Heart left ventricle (tissue), 16 donors: ENCODE measurements at regions not wholly inside any gene's neighbourhood (a gene's known extent, or its start where the extent isn't known, plus 50 kb on each side); places are given as distances from the start of the nearest gene placed in this dataset.

Experiments used
- ATAC-seq, 4 donors: fragments of 200-7000 bp; cut with Tn5 transposase; one replicate each; pipeline ENCODE4 v1.9.1; 2020 to 2022; ENCODE audit warnings: moderate library complexity in 4 of 4, mild to moderate bottlenecking in 3 of 4, moderate number of reproducible peaks in 1 of 4
- DNase-seq, 5 donors: peaks; one replicate each; pipeline ENCODE4 v3.0.0-alpha.2; 2020
- H3K27ac ChIP-seq, 12 donors: fragments of 200-600 bp; sonication (generic) in 4 of 12; one replicate each; pipeline versions ENCODE4 v1.5.0 to v1.8.0; 2016 to 2022; ENCODE audit warnings: mild to moderate bottlenecking in 2 of 12
- H3K27me3 ChIP-seq, 9 donors: fragments of 200-600 bp; sonication (generic) in 2 of 9; one replicate each; pipeline versions ENCODE4 v1.5.1 to v1.8.0; 2016 to 2022; ENCODE audit warnings: mild to moderate bottlenecking in 3 of 9
- H3K36me3 ChIP-seq, 9 donors: fragments of 200-600 bp; sonication (generic) in 2 of 9; one replicate each; pipeline versions ENCODE4 v1.5.0 to v1.8.0; 2018 to 2022; ENCODE audit warnings: mild to moderate bottlenecking in 2 of 9
- H3K4me1 ChIP-seq, 12 donors: fragments of 200-600 bp; sonication (generic) in 4 of 12; one replicate each; pipeline versions ENCODE4 v1.5.0 to v1.8.0; 2016 to 2022; ENCODE audit warnings: mild to moderate bottlenecking in 3 of 12
- H3K4me3 ChIP-seq, 12 donors: fragments of 200-600 bp; sonication (generic) in 4 of 12; one replicate each; pipeline versions ENCODE4 v1.5.0 to v1.8.0; 2017 to 2022; ENCODE audit warnings: mild to moderate bottlenecking in 9 of 12, moderate library complexity in 4 of 12
- H3K9me3 ChIP-seq, 12 donors: fragments of 200-600 bp; sonication (generic) in 4 of 12; one replicate each; pipeline versions ENCODE4 v1.5.0 to v1.8.0; 2016 to 2022; ENCODE audit warnings: mild to moderate bottlenecking in 1 of 12
- POLR2A ChIP-seq, 2 donors: fragments of 450-650 bp; IDR thresholded peaks; one replicate each; pipeline ENCODE4 v1.6.1; 2017; ENCODE audit warnings: antibody characterized with exemption in 2 of 2, mild to moderate bottlenecking in 2 of 2, moderate library complexity in 2 of 2
- WGBS, 4 donors: extraction: QIAGEN DNeasy Blood & Tissue Kit in 2 of 4; methylation state at CpG; one replicate each; pipeline versions ENCODE4 v1.1.5 to v1.1.7; 2013 to 2018; 5-methylcytosine and 5-hydroxymethylcytosine counted together
- intact Hi-C, 10 donors: fragments of 100-400 bp; cut with DNase I; formaldehyde crosslinking; loops; one replicate each; pipeline versions ENCODE4 v1.11.1 to v1.14.2; 2022
- TF ChIP-seq, protein P1 (sequence below), 12 donors: fragments of 200-600 bp; sonication (generic) in 4 of 12; IDR thresholded peaks; one replicate each; pipeline versions ENCODE4 v1.5.0 to v1.8.0; 2018 to 2022; ENCODE audit warnings: antibody characterized with exemption in 12 of 12, mild to moderate bottlenecking in 5 of 12
- donor health status: ischemic (EF 13 %, LVEDD 7.1; RV severe dilation, severe dysfunction).
- donor health status: healthy with polysubstance abuse.
- donor health status: DM: no; HTN: yes; CAD: no.
- donor health status: DM: no; HTN: no; CAD: no.
- donor health status: ischemic (EF 25% LVEDD 6.9; RV normal size, moderate dysfunction).
- donor health status: ischemic (EF 25% LVEDD 5.7; RV mildly dilated, moderate dysfunction).
- donor health status: healthy.
- donor health status: DM: yes; HTN: yes; CAD: no.
- donor health status: ischemic (EF 35%, LVEDD 5.7; RV mildly dilated, moderate dysfunction).
- donor health status: nonischemic (EF 11% LVEDD 7.7; RV severe dilation, severe dysfunction).
- donor health status: DM: yes; HTN: yes; CAD: no.
- donor health status: PGD.
- donor health status: ischemic (EF 29% LVEDD 5.4; RV normal size, mild dysfunction).
- donor health status: nonischemic (EF 23%, LVEDD 6.1; RV moderate dilation, normal function).

DNA sequence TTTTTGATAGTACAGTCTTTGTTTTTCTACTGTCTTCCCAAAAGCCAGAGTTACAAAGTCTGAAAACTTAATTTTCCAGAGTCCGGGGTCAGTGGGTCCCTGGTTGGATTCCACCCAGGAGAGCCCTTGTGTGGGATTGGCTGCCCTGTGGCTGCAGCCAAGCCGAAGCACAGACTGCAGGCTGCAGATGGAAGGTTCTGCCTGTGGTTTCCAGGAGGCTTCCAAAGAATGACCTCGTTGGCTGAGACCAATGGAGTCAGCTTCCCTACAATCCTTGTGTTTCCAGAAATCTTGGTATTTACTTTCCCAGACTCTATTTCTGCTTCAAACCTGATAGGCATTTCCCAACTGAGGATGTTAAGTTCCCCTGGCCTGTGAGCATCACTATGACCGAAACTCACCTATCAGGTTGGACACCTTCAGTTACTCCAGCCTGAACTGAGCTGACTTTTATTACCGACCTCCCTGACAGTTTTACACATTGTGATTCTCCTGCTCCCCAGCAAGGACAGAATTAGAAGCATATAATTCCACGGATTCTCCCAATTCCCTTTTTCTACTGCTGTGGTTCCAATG, 117.5 kb upstream of the CCDC68 start:
- DNase-seq (no peak), ATAC-seq (no peak)
- TF ChIP-seq, protein P1, sequence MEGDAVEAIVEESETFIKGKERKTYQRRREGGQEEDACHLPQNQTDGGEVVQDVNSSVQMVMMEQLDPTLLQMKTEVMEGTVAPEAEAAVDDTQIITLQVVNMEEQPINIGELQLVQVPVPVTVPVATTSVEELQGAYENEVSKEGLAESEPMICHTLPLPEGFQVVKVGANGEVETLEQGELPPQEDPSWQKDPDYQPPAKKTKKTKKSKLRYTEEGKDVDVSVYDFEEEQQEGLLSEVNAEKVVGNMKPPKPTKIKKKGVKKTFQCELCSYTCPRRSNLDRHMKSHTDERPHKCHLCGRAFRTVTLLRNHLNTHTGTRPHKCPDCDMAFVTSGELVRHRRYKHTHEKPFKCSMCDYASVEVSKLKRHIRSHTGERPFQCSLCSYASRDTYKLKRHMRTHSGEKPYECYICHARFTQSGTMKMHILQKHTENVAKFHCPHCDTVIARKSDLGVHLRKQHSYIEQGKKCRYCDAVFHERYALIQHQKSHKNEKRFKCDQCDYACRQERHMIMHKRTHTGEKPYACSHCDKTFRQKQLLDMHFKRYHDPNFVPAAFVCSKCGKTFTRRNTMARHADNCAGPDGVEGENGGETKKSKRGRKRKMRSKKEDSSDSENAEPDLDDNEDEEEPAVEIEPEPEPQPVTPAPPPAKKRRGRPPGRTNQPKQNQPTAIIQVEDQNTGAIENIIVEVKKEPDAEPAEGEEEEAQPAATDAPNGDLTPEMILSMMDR (IDR thresholded peaks at IDR 0.05), result no peak
- TF ChIP-seq POLR2A (IDR thresholded peaks at IDR 0.05), result no peak
- H3K4me3 ChIP-seq, result no peak overlapping the region
- intact Hi-C loops, result no loop called here
- H3K27me3 ChIP-seq, result no peaks in the 10 kb centered on the region
- no peak overlapping the region for H3K27ac ChIP-seq
- WGBS, 4 donors, result 82 to 87% (median 85%) methylated on average over 6 of the region's 6 CpGs
- H3K36me3 ChIP-seq, result no peaks in the 10 kb centered on the region
- peaks cover 0 to 13% (median 1%) of the 10 kb centered on the region in 12 donors for H3K4me1 ChIP-seq
- peaks cover 0 to 6% (median 0%) of the 10 kb centered on the region in 12 donors for H3K9me3 ChIP-seq

GRCh38 chr18:55073834-55074233, 114.6 kb upstream of the CCDC68 start:
- no peak for TF ChIP-seq POLR2A (IDR thresholded peaks at IDR 0.05)
- TF ChIP-seq, protein P1 (IDR thresholded peaks at IDR 0.05), result no peak
- DNase-seq (no peak), ATAC-seq (no peak)
- intact Hi-C loops, result no loop called here
- peaks cover 0 to 9% (median 0%) of the 10 kb centered on the region in 12 donors for H3K4me1 ChIP-seq
- H3K27me3 ChIP-seq, result no peaks in the 10 kb centered on the region
- no peaks in the 10 kb centered on the region for H3K36me3 ChIP-seq
- no peak overlapping the region for H3K27ac ChIP-seq
- no peak overlapping the region for H3K4me3 ChIP-seq
- peaks cover 0 to 6% (median 0%) of the 10 kb centered on the region in 12 donors for H3K9me3 ChIP-seq

DNA sequence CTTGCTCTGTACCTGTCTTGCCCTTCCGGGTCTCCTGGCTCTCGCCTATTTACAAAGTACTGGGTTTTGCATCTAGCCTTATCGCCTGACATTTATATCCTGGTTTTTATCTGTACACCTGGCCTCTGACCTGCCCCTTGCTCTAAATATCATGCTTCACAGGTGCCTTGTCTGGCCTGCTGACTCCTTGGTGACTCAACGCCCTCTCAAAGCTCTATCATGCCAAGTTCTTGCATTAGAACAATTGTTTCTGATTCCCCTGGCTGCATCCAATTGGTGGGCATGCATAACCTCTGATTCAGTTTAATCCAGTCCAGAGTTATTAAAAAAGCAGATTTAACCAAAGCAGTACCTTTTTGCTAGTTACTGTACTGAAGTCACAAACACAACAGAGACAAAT, 113.9 kb upstream of the CCDC68 start:
- peaks cover 0 to 6% (median 0%) of the 10 kb centered on the region in 12 donors for H3K9me3 ChIP-seq
- no peaks in the 10 kb centered on the region for H3K36me3 ChIP-seq
- H3K27me3 ChIP-seq, result no peaks in the 10 kb centered on the region
- intact Hi-C loops, result no loop called here
- no peak for DNase-seq
- no peak overlapping the region for H3K4me3 ChIP-seq
- H3K4me1 ChIP-seq, result peaks cover 0 to 4% (median 0%) of the 10 kb centered on the region in 12 donors
- ATAC-seq, result no peak
- no peak for TF ChIP-seq POLR2A (IDR thresholded peaks at IDR 0.05)
- TF ChIP-seq, protein P1 (IDR thresholded peaks at IDR 0.05), result no peak
- 90 to 93% (median 92%) methylated on average over 4 of the region's 4 CpGs for WGBS, 4 donors
- H3K27ac ChIP-seq, result no peak overlapping the region

DNA sequence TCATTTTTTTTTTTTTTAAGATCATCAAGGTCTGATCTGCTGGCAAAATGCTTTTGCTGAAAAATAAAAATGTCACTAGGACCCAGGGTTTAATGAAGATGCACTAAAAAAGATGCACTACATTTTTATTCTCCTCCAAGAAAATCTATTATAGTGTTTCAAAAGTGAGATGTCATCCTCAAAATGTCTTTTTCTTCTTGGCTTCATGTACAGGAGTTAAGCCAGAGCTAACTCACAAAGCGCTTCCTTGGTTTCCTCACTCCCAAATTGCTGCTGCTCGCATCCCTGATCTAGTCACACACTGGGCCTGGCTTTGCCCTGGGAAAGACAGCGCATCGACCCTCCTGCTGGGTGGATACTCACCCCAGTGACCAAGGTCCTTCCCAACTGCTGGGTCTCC, 113.4 kb upstream of the CCDC68 start:
- no peak for ATAC-seq
- WGBS, 4 donors, result 75 to 87% (median 85%) methylated on average over 4 of the region's 4 CpGs
- Histone ChIP-seq H3K36me3 (no peaks in the 10 kb centered on the region), H3K9me3 (peaks cover 0 to 6% (median 0%) of the 10 kb centered on the region in 12 donors), H3K4me1 (peaks cover 0 to 4% (median 0%) of the 10 kb centered on the region in 12 donors), H3K4me3 (no peak overlapping the region), H3K27ac (no peak overlapping the region), H3K27me3 (no peaks in the 10 kb centered on the region)
- TF ChIP-seq, protein P1 (IDR thresholded peaks at IDR 0.05), result no peak
- TF ChIP-seq POLR2A (IDR thresholded peaks at IDR 0.05), result no peak
- no peak for DNase-seq
- intact Hi-C loops, result no loop called here
